H1 (cell line): ENCODE measurements at regions not wholly inside any gene's neighbourhood (a gene's known extent, or its start where the extent isn't known, plus 50 kb on each side); places are given as distances from the start of the nearest gene placed in this dataset.

Experiments used
- CTCF ChIA-PET: fragments of 300-600 bp; sonication (Branson Sonifier 250); formaldehyde crosslinking; loops from one replicate; lab custom pipeline; 2021; ENCODE audit not compliant: partially characterized antibody; lab: Charles Lee
- POLR2A ChIA-PET: fragments of 300-600 bp; sonication (Branson Sonifier 250); formaldehyde crosslinking; loops from one replicate; lab custom pipeline; 2021; ENCODE audit warnings: inconsistent platforms; ENCODE audit not compliant: partially characterized antibody; lab: Charles Lee
- DNase-seq, 2 experiments: peaks; one replicate each; pipeline versions ENCODE4 v3.0.0 to v3.0.0-alpha.2; 2010 to 2022; ENCODE audit warnings: low spot score in 2 of 2, low read depth in 1 of 2, mixed read lengths in 1 of 2
- FAIRE-seq: peaks from 2 replicates; lab custom pipeline; 2011; peaks lifted over from hg19 to GRCh38; lab: Jason Lieb, UNC
- H2AFZ ChIP-seq: 2 replicates; pipeline ENCODE4 v1.8.1; 2012; ENCODE audit warnings: low read length, inconsistent platforms
- H2AK5ac ChIP-seq: 2 replicates; pipeline ENCODE4 v1.6.1; 2013; ENCODE audit warnings: low read depth, low read length
- H2BK120ac ChIP-seq: replicated peaks from 2 replicates; pipeline ENCODE3; 2013; ENCODE audit warnings: low read depth, low read length, inconsistent platforms
- H2BK12ac ChIP-seq: 2 replicates; pipeline ENCODE4 v1.6.1; 2013; ENCODE audit warnings: low read depth, low read length
- H2BK15ac ChIP-seq: 2 replicates; pipeline ENCODE4 v1.6.1; 2013; ENCODE audit warnings: low read length
- H2BK20ac ChIP-seq: 2 replicates; pipeline ENCODE4 v1.6.1; 2013; ENCODE audit warnings: low read length
- H2BK5ac ChIP-seq: 2 replicates; pipeline ENCODE4 v1.6.1; 2013; ENCODE audit warnings: low read depth, low read length
- H3K14ac ChIP-seq: 2 replicates; pipeline ENCODE4 v1.6.1; 2013; ENCODE audit warnings: inconsistent platforms; ENCODE audit not compliant: insufficient read length
- H3K18ac ChIP-seq: 2 replicates; pipeline ENCODE4 v1.6.1; 2013; ENCODE audit warnings: low read length; ENCODE audit errors: extremely low read depth
- H3K23ac ChIP-seq: 2 replicates; pipeline ENCODE4 v1.6.1; 2013; ENCODE audit warnings: inconsistent platforms; ENCODE audit not compliant: insufficient read length
- H3K23me2 ChIP-seq: 2 replicates; pipeline ENCODE4 v1.6.1; 2013; ENCODE audit warnings: low read depth, low read length
- H3K27ac ChIP-seq: 2 replicates; pipeline ENCODE4 v1.6.1; 2011; ENCODE audit warnings: low read depth, low read length, inconsistent platforms
- H3K27me3 ChIP-seq, 4 experiments: replicated peaks in 1 of 4; 1 replicate in 1 of 4; 2 replicates in 3 of 4; pipeline versions ENCODE4 v1.6.1 to v1.8.1; 2011 to 2013; ENCODE audit warnings: low read length in 3 of 4, mild to moderate bottlenecking in 3 of 4, inconsistent platforms in 2 of 4, mixed read lengths in 2 of 4, moderate library complexity in 1 of 4; ENCODE audit not compliant: control insufficient read depth in 3 of 4, insufficient read depth in 3 of 4; ENCODE audit errors: extremely low read depth in 1 of 4
- H3K36me3 ChIP-seq, 4 experiments: 2 replicates each; pipeline versions ENCODE4 v1.6.1 to v1.8.1; 2011 to 2013; ENCODE audit warnings: mild to moderate bottlenecking in 4 of 4, low read length in 3 of 4, moderate library complexity in 2 of 4, control low read depth in 1 of 4, inconsistent platforms in 1 of 4; ENCODE audit not compliant: insufficient read depth in 4 of 4, control insufficient read depth in 2 of 4
- H3K4ac ChIP-seq: replicated peaks from 2 replicates; pipeline ENCODE3; 2013; ENCODE audit warnings: low read length, low read depth, mixed read lengths, inconsistent platforms; ENCODE audit not compliant: insufficient read length
- H3K4me1 ChIP-seq, 4 experiments: replicated peaks in 1 of 4; 1 replicate in 1 of 4; 2 replicates in 3 of 4; pipeline versions ENCODE4 v1.6.1 to v1.8.1; 2011 to 2013; ENCODE audit warnings: low read length in 3 of 4, inconsistent platforms in 2 of 4, mixed read lengths in 1 of 4; ENCODE audit not compliant: insufficient read depth in 4 of 4, control insufficient read depth in 3 of 4
- H3K4me2 ChIP-seq, 2 experiments: 2 replicates each; pipeline versions ENCODE4 v1.6.1 to v1.8.1; 2011 to 2013; ENCODE audit warnings: low read depth in 2 of 2, low read length in 2 of 2, control low read depth in 1 of 2, inconsistent platforms in 1 of 2, mild to moderate bottlenecking in 1 of 2; ENCODE audit not compliant: insufficient read depth in 1 of 2
- H3K4me3 ChIP-seq, 4 experiments: fragments of 200-600, 300-600 bp in 1 of 4; sonication (generic), shearing (Covaris generic), sonication (Bioruptor Twin) in 1 of 4; 2 replicates each; pipeline versions ENCODE4 v1.5.1 to v1.8.1; 2011 to 2016; ENCODE audit warnings: low read length in 4 of 4, low read depth in 3 of 4, control low read depth in 2 of 4, inconsistent platforms in 2 of 4, mild to moderate bottlenecking in 2 of 4, mixed read lengths in 1 of 4, moderate library complexity in 1 of 4; ENCODE audit not compliant: insufficient read depth in 2 of 4; ENCODE audit errors: extremely low read depth in 1 of 4
- H3K56ac ChIP-seq: replicated peaks from 2 replicates; pipeline ENCODE3; 2013; ENCODE audit warnings: low read depth, mild to moderate bottlenecking, mixed read lengths, low read length, inconsistent platforms; ENCODE audit not compliant: insufficient read length
- H3K79me1 ChIP-seq: 2 replicates; pipeline ENCODE4 v1.6.1; 2013; ENCODE audit warnings: low read depth, low read length, control low read depth
- H3K79me2 ChIP-seq, 2 experiments: 2 replicates each; pipeline versions ENCODE4 v1.6.1 to v1.8.1; 2012 to 2013; ENCODE audit warnings: low read length in 2 of 2, mild to moderate bottlenecking in 2 of 2, inconsistent platforms in 1 of 2; ENCODE audit not compliant: insufficient read depth in 2 of 2, control insufficient read depth in 1 of 2
- H3K9ac ChIP-seq, 4 experiments: replicated peaks in 1 of 4; 1 replicate in 1 of 4; 2 replicates in 3 of 4; pipeline versions ENCODE4 v1.6.1 to v1.8.1; 2011 to 2013; ENCODE audit warnings: low read depth in 3 of 4, low read length in 3 of 4, control low read depth in 2 of 4, mild to moderate bottlenecking in 2 of 4, moderate library complexity in 2 of 4, inconsistent platforms in 1 of 4; ENCODE audit errors: extremely low read depth in 1 of 4
- H3K9me3 ChIP-seq, 2 experiments: 2 replicates each; pipeline versions ENCODE4 v1.6.1 to v1.8.1; 2012 to 2013; ENCODE audit warnings: mild to moderate bottlenecking in 2 of 2, moderate library complexity in 2 of 2, control low read depth in 1 of 2, inconsistent platforms in 1 of 2, low read depth in 1 of 2, low read length in 1 of 2, mixed read lengths in 1 of 2; ENCODE audit not compliant: insufficient read depth in 2 of 2
- H4K20me1 ChIP-seq, 2 experiments: replicated peaks in 1 of 2; 2 replicates each; pipeline versions ENCODE3 to v1.8.1; 2011 to 2013; ENCODE audit warnings: inconsistent platforms in 2 of 2, low read length in 2 of 2, mild to moderate bottlenecking in 1 of 2; ENCODE audit not compliant: insufficient read depth in 2 of 2, control insufficient read depth in 1 of 2
- H4K5ac ChIP-seq: 2 replicates; pipeline ENCODE4 v1.6.1; 2013; ENCODE audit warnings: low read length, low read depth, mixed read lengths, inconsistent platforms; ENCODE audit not compliant: insufficient read length
- H4K8ac ChIP-seq: 2 replicates; pipeline ENCODE4 v1.8.0; 2013; ENCODE audit warnings: mild to moderate bottlenecking, moderate library complexity, low read length, inconsistent platforms; ENCODE audit not compliant: insufficient read depth; ENCODE audit errors: extremely low read depth
- H4K91ac ChIP-seq: replicated peaks from 2 replicates; pipeline ENCODE3; 2013; ENCODE audit warnings: low read length, mixed read lengths, inconsistent platforms; ENCODE audit not compliant: insufficient read length
- ASH2L ChIP-seq: fragments of 200-600, 300-600 bp; sonication (generic); IDR thresholded peaks from one replicate; pipeline ENCODE4 v1.7.1; 2017; ENCODE audit warnings: low read length
- JUND ChIP-seq: IDR thresholded peaks from 2 replicates; pipeline ENCODE4 v1.6.1; 2011; ENCODE audit warnings: mild to moderate bottlenecking, improper control_type of control experiment, low read length
- KDM5A ChIP-seq: fragments of 200-600 bp; IDR thresholded peaks from 2 replicates; pipeline ENCODE4 v1.7.1; 2012; ENCODE audit warnings: mild to moderate bottlenecking, low read length, inconsistent platforms, mixed read lengths
- MAFK ChIP-seq: IDR thresholded peaks from 2 replicates; pipeline ENCODE4 v1.6.1; 2012; ENCODE audit warnings: low read depth, mild to moderate bottlenecking, improper control_type of control experiment, low read length
- NANOG ChIP-seq: IDR thresholded peaks from 2 replicates; pipeline ENCODE4 v1.6.1; 2011; ENCODE audit warnings: low read length, low read depth, mild to moderate bottlenecking, inconsistent platforms; ENCODE audit not compliant: insufficient read depth, poor library complexity, severe bottlenecking
- POLR2AphosphoS5 ChIP-seq: IDR thresholded peaks from 2 replicates; pipeline ENCODE4 v1.6.1; 2011; ENCODE audit warnings: low read depth, low read length
- RAD21 ChIP-seq, 2 experiments: IDR thresholded peaks in 1 of 2; conservative IDR thresholded peaks in 1 of 2; 2 replicates each; pipeline ENCODE4 v1.6.1; 2011; ENCODE audit warnings: low read depth in 2 of 2, low read length in 2 of 2, improper control_type of control experiment in 1 of 2, inconsistent platforms in 1 of 2, mild to moderate bottlenecking in 1 of 2, moderate library complexity in 1 of 2
- RBBP5 ChIP-seq: IDR thresholded peaks from 2 replicates; pipeline ENCODE4 v1.7.1; 2012; ENCODE audit warnings: low read depth, mild to moderate bottlenecking, inconsistent platforms, low read length, moderate library complexity, borderline replicate concordance
- SIN3A ChIP-seq, 2 experiments: IDR thresholded peaks in 1 of 2; conservative IDR thresholded peaks in 1 of 2; 2 replicates each; pipeline ENCODE4 v1.6.1; 2011 to 2012; ENCODE audit warnings: low read length in 2 of 2, improper control_type of control experiment in 1 of 2, low read depth in 1 of 2, mild to moderate bottlenecking in 1 of 2
- SRF ChIP-seq: IDR thresholded peaks from 2 replicates; pipeline ENCODE4 v1.6.1; 2011; ENCODE audit warnings: mild to moderate bottlenecking, low read depth, low read length, moderate library complexity
- SUZ12 ChIP-seq: fragments of 200-600 bp; sonication (generic); IDR thresholded peaks from 2 replicates; pipeline ENCODE4 v1.6.1; 2012; ENCODE audit warnings: mild to moderate bottlenecking, inconsistent platforms, low read length, moderate library complexity, mixed read lengths
- TAF7 ChIP-seq: optimal IDR thresholded peaks from 2 replicates; pipeline ENCODE3; 2011; ENCODE audit warnings: low read depth, mild to moderate bottlenecking, inconsistent platforms, low read length, moderate library complexity, borderline replicate concordance
- ZNF274 ChIP-seq: IDR thresholded peaks from 2 replicates; pipeline ENCODE4 v1.7.0; 2012; ENCODE audit warnings: low read length, borderline replicate concordance; ENCODE audit errors: extremely low read depth
- WGBS, 2 experiments: shearing (Covaris generic) in 1 of 2; methylation state at CpG; one replicate each; pipeline versions ENCODE4 v1.1.6 to v1.1.7; 2013 to 2015; ENCODE audit warnings: low lambda C conversion rate in 2 of 2, mixed read lengths in 2 of 2, inconsistent platforms in 1 of 2, low coverage in 1 of 2, missing lambda C conversion rate in 1 of 2; ENCODE audit not compliant: insufficient replicate concordance in 2 of 2, insufficient coverage in 1 of 2, insufficient read length in 1 of 2; ENCODE audit errors: extremely low coverage in 1 of 2, missing lambda C conversion rate in 1 of 2; 5-methylcytosine and 5-hydroxymethylcytosine counted together
- TF ChIP-seq, protein P1 (sequence below): IDR thresholded peaks from 2 replicates; pipeline ENCODE4 v1.6.1; 2012; ENCODE audit warnings: inconsistent platforms

DNA sequence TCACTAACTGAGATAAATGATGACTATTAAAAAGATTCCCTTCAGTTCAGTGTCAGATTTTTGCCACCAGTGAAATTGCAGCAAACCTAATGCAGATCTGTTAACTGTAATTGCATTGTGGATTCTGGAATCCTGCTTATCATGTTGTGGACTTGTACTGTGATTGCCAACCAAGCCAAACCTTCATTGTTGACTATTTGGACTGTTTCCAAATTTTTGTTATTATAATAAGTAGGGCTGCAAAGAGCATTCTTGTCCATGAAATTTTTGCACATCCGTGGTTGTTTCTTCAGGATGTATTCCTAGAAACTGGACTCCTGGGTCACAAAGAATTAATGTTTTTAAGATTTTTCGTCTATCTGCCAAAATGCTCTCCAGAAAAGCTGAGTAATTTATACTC, 281.6 kb upstream of the ZMIZ1 start:
- H2BK20ac ChIP-seq, result no peak overlapping the region
- no peaks in the 10 kb centered on the region for H3K79me2 ChIP-seq
- no peaks in the 10 kb centered on the region for H3K23me2 ChIP-seq
- H2BK5ac ChIP-seq, result no peak overlapping the region
- no peak overlapping the region for H3K4me2 ChIP-seq
- no peak overlapping the region for H4K8ac ChIP-seq
- no peak for FAIRE-seq
- H3K56ac ChIP-seq, result no peak overlapping the region
- no peaks in the 10 kb centered on the region; a peak in 1 of 8 replicates for H3K36me3 ChIP-seq
- H4K91ac ChIP-seq, result no peak overlapping the region
- no peaks in the 10 kb centered on the region for H3K4me1 ChIP-seq
- H4K20me1 ChIP-seq, result no peaks in the 10 kb centered on the region
- H3K4ac ChIP-seq, result no peak overlapping the region
- no peak overlapping the region for H2BK120ac ChIP-seq
- H3K14ac ChIP-seq, result no peak overlapping the region
- no peak overlapping the region for H4K5ac ChIP-seq
- H3K9ac ChIP-seq, result no peak overlapping the region
- POLR2A ChIA-PET, result no interaction called here
- no peak overlapping the region for H3K18ac ChIP-seq
- H3K9me3 ChIP-seq, result no peaks in the 10 kb centered on the region; a peak in 1 of 4 replicates
- no peak overlapping the region for H3K27ac ChIP-seq
- H3K79me1 ChIP-seq, result no peaks in the 10 kb centered on the region
- WGBS, 2 experiments, result 94% methylated on average over 2 of the region's 2 CpGs; no CpG with 5 or more reads in 1 of the 2 experiments
- no peak for DNase-seq
- H3K27me3 ChIP-seq, result no peaks in the 10 kb centered on the region
- H3K4me3 ChIP-seq, result no peak overlapping the region
- H2AK5ac ChIP-seq, result no peak overlapping the region
- H2AFZ ChIP-seq, result no peak overlapping the region
- no peak overlapping the region for H2BK15ac ChIP-seq
- H3K23ac ChIP-seq, result no peak overlapping the region
- no peak overlapping the region for H2BK12ac ChIP-seq
- CTCF ChIA-PET, result interaction anchor here (0.6 to 0.7 kb wide), 2 partner anchors 227 to 673 kb away, joined by 3 read pairs; no protein-coding TSS in a partner anchor
- TF ChIP-seq NANOG (no peak), POLR2AphosphoS5 (no peak), SIN3A (conservative IDR thresholded peaks at IDR 0.05 in 1 of 2, IDR thresholded peaks at IDR 0.05 in 1 of 2; ENCODE audit: low read depth in 1 of 2, low read length in 2 of 2) (no peak), KDM5A (no peak), ZNF274 (no peak), SUZ12 (no peak), ASH2L (no peak), MAFK (no peak), RBBP5 (no peak), SRF (no peak), TAF7 (no peak), RAD21 (IDR thresholded peaks at IDR 0.05 in 1 of 2, conservative IDR thresholded peaks at IDR 0.05 in 1 of 2; ENCODE audit: low read depth in 2 of 2, low read length in 2 of 2) (no peak), JUND (no peak)
- TF ChIP-seq, protein P1, sequence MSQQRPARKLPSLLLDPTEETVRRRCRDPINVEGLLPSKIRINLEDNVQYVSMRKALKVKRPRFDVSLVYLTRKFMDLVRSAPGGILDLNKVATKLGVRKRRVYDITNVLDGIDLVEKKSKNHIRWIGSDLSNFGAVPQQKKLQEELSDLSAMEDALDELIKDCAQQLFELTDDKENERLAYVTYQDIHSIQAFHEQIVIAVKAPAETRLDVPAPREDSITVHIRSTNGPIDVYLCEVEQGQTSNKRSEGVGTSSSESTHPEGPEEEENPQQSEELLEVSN, result no peak
